ENCODE measurements at regions not wholly inside any gene's neighbourhood (a gene's known extent, or its start where the extent isn't known, plus 50 kb on each side); places are given as distances from the start of the nearest gene placed in this dataset.
A peak's percentile ranks its signal among the peaks of the same experiment; 100 is the strongest.

DNA sequence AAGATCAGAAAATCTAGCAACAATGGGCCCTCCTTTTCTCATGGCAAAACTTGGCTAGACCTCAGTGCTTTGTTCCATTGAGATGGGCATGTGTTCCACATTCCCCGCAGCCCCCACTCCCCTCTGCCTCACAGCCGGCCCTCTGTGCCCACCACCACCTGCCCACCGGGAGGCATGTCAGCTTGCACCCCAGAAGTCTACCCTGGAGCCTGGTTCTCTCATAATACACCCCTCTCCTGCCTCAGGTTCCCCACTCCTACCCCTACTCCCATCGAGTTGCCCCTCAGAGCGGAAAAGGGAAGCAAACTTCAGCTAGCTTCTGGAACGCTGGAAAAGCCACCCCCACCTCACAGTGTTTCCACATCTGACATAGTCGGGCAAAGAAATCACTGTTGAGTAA lies 219.0 kb downstream of the ANAPC1 start:
- Histone ChIP-seq H3K36me3 (no peaks in the 10 kb centered on the region), H3K27ac (no peak overlapping the region), H3K4me1 (peaks cover 0 to 7% (median 0%) of the 10 kb centered on the region in 4 donors), H3K9me3 (no peaks in the 10 kb centered on the region), H3K27me3 (no peaks in the 10 kb centered on the region), H3K4me3 (no peak overlapping the region)
- TF ChIP-seq CTCF (IDR thresholded peaks at IDR 0.05) = no peak
- no peak for TF ChIP-seq POLR2A (IDR thresholded peaks at IDR 0.05)
- no peak for TF ChIP-seq EP300 (IDR thresholded peaks at IDR 0.05)
- no peak for TF ChIP-seq POLR2AphosphoS5 (IDR thresholded peaks at IDR 0.05)
- intact Hi-C loops (cut with DNase I) = no loop called here
- 87 to 92% methylated on average over 7 of the region's 7 CpGs for WGBS, 2 donors
- DNase-seq = no peak

GRCh38 chr2:111665551-111666116 lies 218.4 kb downstream of the ANAPC1 start:
- intact Hi-C loops (cut with DNase I) = no loop called here
- Histone ChIP-seq H3K27me3 (no peaks in the 10 kb centered on the region), H3K27ac (no peak overlapping the region), H3K9me3 (no peaks in the 10 kb centered on the region), H3K4me3 (no peak overlapping the region), H3K4me1 (peaks cover 0 to 5% (median 0%) of the 10 kb centered on the region in 4 donors), H3K36me3 (no peaks in the 10 kb centered on the region)
- no peak for DNase-seq
- no peak for TF ChIP-seq EP300 (IDR thresholded peaks at IDR 0.05)
- TF ChIP-seq POLR2AphosphoS5 (IDR thresholded peaks at IDR 0.05) = no peak
- no peak for TF ChIP-seq CTCF (IDR thresholded peaks at IDR 0.05)
- no peak for TF ChIP-seq POLR2A (IDR thresholded peaks at IDR 0.05)
- 93 to 98% methylated on average over 3 of the region's 3 CpGs for WGBS, 2 donors

DNA sequence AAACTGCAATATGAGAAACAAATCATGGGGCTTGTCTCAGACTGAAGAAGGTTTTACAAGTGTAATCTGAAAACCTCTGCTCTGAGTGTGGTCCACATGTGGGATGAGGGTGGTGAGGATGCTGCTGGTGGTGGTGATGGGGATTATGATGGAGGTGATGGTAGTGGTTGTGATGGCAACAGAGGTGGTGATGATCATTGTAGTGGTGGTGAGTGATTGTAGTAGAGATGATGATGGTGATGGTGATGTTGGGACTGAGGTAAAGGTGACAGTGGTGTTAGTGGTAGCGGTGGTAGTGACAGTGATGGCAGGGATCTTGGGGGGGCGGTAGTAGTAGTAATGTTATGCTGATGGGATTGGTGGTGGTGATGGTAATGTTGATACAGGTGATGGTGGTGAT lies 217.8 kb downstream of the ANAPC1 start:
- intact Hi-C loops (cut with DNase I) = no loop called here
- H3K9me3 ChIP-seq = no peaks in the 10 kb centered on the region
- no peak for DNase-seq
- peaks cover 0 to 5% (median 0%) of the 10 kb centered on the region in 4 donors for H3K4me1 ChIP-seq
- H3K27me3 ChIP-seq = no peaks in the 10 kb centered on the region
- no peak overlapping the region for H3K27ac ChIP-seq
- WGBS, 2 donors = 96 to 100% methylated on average over 2 of the region's 2 CpGs
- no peaks in the 10 kb centered on the region for H3K36me3 ChIP-seq
- H3K4me3 ChIP-seq = no peak overlapping the region
- TF ChIP-seq EP300 (IDR thresholded peaks at IDR 0.05) (no peak), CTCF (IDR thresholded peaks at IDR 0.05) (no peak), POLR2AphosphoS5 (IDR thresholded peaks at IDR 0.05) (no peak), POLR2A (IDR thresholded peaks at IDR 0.05) (no peak)

GRCh38 chr2:111667001-111667400 lies 217.0 kb downstream of the ANAPC1 start:
- DNase-seq = no peak
- Histone ChIP-seq H3K27me3 (no peaks in the 10 kb centered on the region), H3K9me3 (no peaks in the 10 kb centered on the region), H3K36me3 (no peaks in the 10 kb centered on the region), H3K4me1 (peaks cover 0 to 5% (median 0%) of the 10 kb centered on the region in 4 donors), H3K27ac (no peak overlapping the region), H3K4me3 (no peak overlapping the region)
- no peak for TF ChIP-seq EP300 (IDR thresholded peaks at IDR 0.05)
- intact Hi-C loops (cut with DNase I) = no loop called here
- 78 to 89% methylated on average over 8 of the region's 8 CpGs for WGBS, 2 donors

- Histone ChIP-seq H3K27me3 (no peaks in the 10 kb centered on the region), H3K4me1 (peaks cover 0 to 3% (median 0%) of the 10 kb centered on the region in 4 donors), H3K36me3 (no peaks in the 10 kb centered on the region), H3K4me3 (no peak overlapping the region), H3K9me3 (no peaks in the 10 kb centered on the region), H3K27ac (no peak overlapping the region)
- WGBS, 2 donors = 76 to 80% methylated on average over 3 of the region's 3 CpGs
- TF ChIP-seq POLR2AphosphoS5 (IDR thresholded peaks at IDR 0.05) (no peak), POLR2A (IDR thresholded peaks at IDR 0.05) (no peak), CTCF (IDR thresholded peaks at IDR 0.05) (peak in 1 of 4 experiments; percentile 15)
- no peak for DNase-seq
- intact Hi-C loops (cut with DNase I) = no loop called here
These were observed 216.3 kb downstream of the ANAPC1 start for GRCh38 chr2:111667542-111668273.

Measured in sigmoid colon (tissue), 6 donors.